ENCODE measurements at regions not wholly inside any gene's neighbourhood (a gene's known extent, or its start where the extent isn't known, plus 50 kb on each side); places are given as distances from the start of the nearest gene placed in this dataset.
"Not testable (repeated sequence)": the region's sequence is repeated elsewhere in the genome, so short reads cannot be mapped to it uniquely, and the experiment has no call there.

- not testable (repeated sequence) for DNase-seq (ENCODE audit: low spot score)
These were observed 380.5 kb upstream of the FTMT start for GRCh38 chr5:121471222-121471621.

GRCh38 chr5:121478636-121479035 is 373.0 kb upstream of the FTMT start:
- DNase-seq (ENCODE audit: low spot score), result no peak

GRCh38 chr5:121479337-121479736 is 372.3 kb upstream of the FTMT start:
- DNase-seq (ENCODE audit: low spot score), result no peak

- no peak for DNase-seq (ENCODE audit: low spot score)
These were observed 366.4 kb upstream of the FTMT start for GRCh38 chr5:121485281-121485680.

GRCh38 chr5:121485999-121486398 is 365.7 kb upstream of the FTMT start:
- DNase-seq (ENCODE audit: low spot score), result not testable (repeated sequence)

GRCh38 chr5:121489972-121490371 is 361.7 kb upstream of the FTMT start:
- no peak for DNase-seq (ENCODE audit: low spot score)

GRCh38 chr5:121497176-121497575 is 354.5 kb upstream of the FTMT start:
- no peak for DNase-seq (ENCODE audit: low spot score)

- DNase-seq (ENCODE audit: low spot score), result no peak
These were observed 351.4 kb upstream of the FTMT start for GRCh38 chr5:121500310-121500709.

- DNase-seq (ENCODE audit: low spot score), result no peak
These were observed 348.4 kb upstream of the FTMT start for GRCh38 chr5:121503111-121503840.

- no peak for DNase-seq (ENCODE audit: low spot score)
These were observed 334.7 kb upstream of the FTMT start for GRCh38 chr5:121516997-121517396.

- DNase-seq (ENCODE audit: low spot score), result no peak
These were observed 326.0 kb upstream of the FTMT start for GRCh38 chr5:121525706-121526105.

GRCh38 chr5:121526908-121527307 is 324.8 kb upstream of the FTMT start:
- DNase-seq (ENCODE audit: low spot score), result no peak

GRCh38 chr5:121533814-121534213 is 317.9 kb upstream of the FTMT start:
- no peak for DNase-seq (ENCODE audit: low spot score)

- no peak for DNase-seq (ENCODE audit: low spot score)
These were observed 300.7 kb upstream of the FTMT start for GRCh38 chr5:121550989-121551388.

- DNase-seq (ENCODE audit: low spot score), result no peak
These were observed 291.9 kb upstream of the FTMT start for GRCh38 chr5:121559832-121560231.

GRCh38 chr5:121572061-121572460 is 279.6 kb upstream of the FTMT start:
- DNase-seq (ENCODE audit: low spot score), result no peak

- DNase-seq (ENCODE audit: low spot score), result no peak
These were observed 277.8 kb upstream of the FTMT start for GRCh38 chr5:121573721-121574382.

- DNase-seq (ENCODE audit: low spot score), result no peak
These were observed 270.1 kb upstream of the FTMT start for GRCh38 chr5:121581588-121581987.

- DNase-seq (ENCODE audit: low spot score), result no peak
These were observed 254.8 kb upstream of the FTMT start for GRCh38 chr5:121596882-121597281.

- DNase-seq (ENCODE audit: low spot score), result no peak
These were observed 242.9 kb upstream of the FTMT start for GRCh38 chr5:121608826-121609225.

- no peak for DNase-seq (ENCODE audit: low spot score)
These were observed 227.6 kb upstream of the FTMT start for GRCh38 chr5:121624035-121624434.

- no peak for DNase-seq (ENCODE audit: low spot score)
These were observed 222.9 kb upstream of the FTMT start for GRCh38 chr5:121628783-121629182.

GRCh38 chr5:121630402-121630801 is 221.3 kb upstream of the FTMT start:
- no peak for DNase-seq (ENCODE audit: low spot score)
